ENCODE measurements at regions not wholly inside any gene's neighbourhood (a gene's known extent, or its start where the extent isn't known, plus 50 kb on each side); places are given as distances from the start of the nearest gene placed in this dataset.

DNA sequence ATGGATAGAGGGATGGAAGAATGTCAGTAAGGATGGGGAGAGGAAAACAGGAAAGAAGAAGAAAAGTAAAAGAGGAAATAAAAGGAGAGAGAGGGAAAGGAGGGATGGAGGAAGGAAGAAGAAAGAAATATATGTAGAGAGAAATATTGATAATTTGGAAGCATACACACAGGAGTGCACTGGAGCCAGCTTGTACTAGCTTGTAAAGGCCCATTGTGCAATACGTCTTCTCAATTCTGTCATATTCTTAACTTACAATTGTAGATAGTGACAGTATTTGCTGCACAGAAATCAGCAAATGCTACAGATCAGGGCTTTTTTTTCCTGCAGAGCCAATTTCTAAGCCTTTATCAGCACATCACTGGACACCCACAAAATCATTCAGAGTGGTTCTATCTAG, 458.8 kb upstream of the WWC1 start:
- Mint-ChIP-seq H3K4me1 (ENCODE audit: low read depth) (no peaks in the 10 kb centered on the region), H3K27me3 (no peaks in the 10 kb centered on the region), H3K9me3 (ENCODE audit: low read depth) (no peaks in the 10 kb centered on the region), H3K36me3 (ENCODE audit: insufficient read depth) (no peaks in the 10 kb centered on the region), H3K27ac (no peak overlapping the region), H3K4me3 (ENCODE audit: low read depth) (no peak overlapping the region)
- no peak for DNase-seq (ENCODE audit: low spot score, unreplicated experiment)
- TF ChIP-seq, protein P1, sequence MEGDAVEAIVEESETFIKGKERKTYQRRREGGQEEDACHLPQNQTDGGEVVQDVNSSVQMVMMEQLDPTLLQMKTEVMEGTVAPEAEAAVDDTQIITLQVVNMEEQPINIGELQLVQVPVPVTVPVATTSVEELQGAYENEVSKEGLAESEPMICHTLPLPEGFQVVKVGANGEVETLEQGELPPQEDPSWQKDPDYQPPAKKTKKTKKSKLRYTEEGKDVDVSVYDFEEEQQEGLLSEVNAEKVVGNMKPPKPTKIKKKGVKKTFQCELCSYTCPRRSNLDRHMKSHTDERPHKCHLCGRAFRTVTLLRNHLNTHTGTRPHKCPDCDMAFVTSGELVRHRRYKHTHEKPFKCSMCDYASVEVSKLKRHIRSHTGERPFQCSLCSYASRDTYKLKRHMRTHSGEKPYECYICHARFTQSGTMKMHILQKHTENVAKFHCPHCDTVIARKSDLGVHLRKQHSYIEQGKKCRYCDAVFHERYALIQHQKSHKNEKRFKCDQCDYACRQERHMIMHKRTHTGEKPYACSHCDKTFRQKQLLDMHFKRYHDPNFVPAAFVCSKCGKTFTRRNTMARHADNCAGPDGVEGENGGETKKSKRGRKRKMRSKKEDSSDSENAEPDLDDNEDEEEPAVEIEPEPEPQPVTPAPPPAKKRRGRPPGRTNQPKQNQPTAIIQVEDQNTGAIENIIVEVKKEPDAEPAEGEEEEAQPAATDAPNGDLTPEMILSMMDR (IDR thresholded peaks at IDR 0.05; ENCODE audit: unreplicated experiment), result no peak

DNA sequence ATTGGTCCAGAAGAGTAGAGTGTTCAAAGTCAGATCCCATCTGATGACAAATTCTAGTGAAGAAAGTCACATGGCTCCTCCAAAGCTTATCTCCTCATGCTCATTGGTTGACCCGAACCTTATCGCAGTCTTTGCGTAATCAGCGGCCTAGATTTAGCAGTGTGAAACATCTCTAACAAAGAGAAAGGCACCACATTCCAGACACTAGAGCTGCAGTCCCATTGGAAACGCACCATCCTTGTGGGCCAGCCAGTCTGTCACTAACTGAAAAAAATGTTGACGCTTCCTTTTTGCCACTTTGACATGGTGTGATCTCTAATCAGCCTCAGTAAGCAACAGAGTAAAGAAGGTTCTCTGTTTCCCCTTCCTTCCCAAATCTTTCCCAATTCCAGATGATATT, 458.0 kb upstream of the WWC1 start:
- Mint-ChIP-seq H3K27me3 (no peaks in the 10 kb centered on the region), H3K36me3 (ENCODE audit: insufficient read depth) (no peaks in the 10 kb centered on the region), H3K9me3 (ENCODE audit: low read depth) (no peaks in the 10 kb centered on the region), H3K27ac (no peak overlapping the region), H3K4me3 (ENCODE audit: low read depth) (no peak overlapping the region), H3K4me1 (ENCODE audit: low read depth) (no peaks in the 10 kb centered on the region)
- DNase-seq (ENCODE audit: low spot score, unreplicated experiment), result no peak
- TF ChIP-seq, protein P1 (IDR thresholded peaks at IDR 0.05; ENCODE audit: unreplicated experiment), result no peak

DNA sequence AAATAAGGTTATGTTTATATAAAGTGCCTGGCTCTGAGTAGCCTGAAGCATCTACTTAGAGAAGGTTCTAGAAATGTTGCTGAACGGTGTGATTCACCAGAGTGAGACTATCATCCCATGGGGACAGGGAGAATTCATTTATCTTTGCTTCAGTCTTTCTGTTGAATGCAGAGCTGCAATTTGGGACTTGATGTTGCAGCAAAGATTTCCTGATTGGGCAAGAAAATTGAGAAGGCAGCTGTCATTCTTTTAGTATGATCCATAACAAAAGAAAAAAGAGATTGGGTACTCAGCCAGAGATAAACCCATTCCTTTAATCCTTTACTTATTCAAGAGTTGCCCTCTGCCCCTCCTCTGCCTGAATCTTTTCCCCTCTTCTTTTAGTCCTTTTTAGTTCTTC, 456.3 kb upstream of the WWC1 start:
- Mint-ChIP-seq H3K4me1 (ENCODE audit: low read depth) (no peaks in the 10 kb centered on the region), H3K27me3 (no peaks in the 10 kb centered on the region), H3K27ac (no peak overlapping the region), H3K9me3 (ENCODE audit: low read depth) (no peaks in the 10 kb centered on the region), H3K4me3 (ENCODE audit: low read depth) (no peak overlapping the region), H3K36me3 (ENCODE audit: insufficient read depth) (no peaks in the 10 kb centered on the region)
- TF ChIP-seq, protein P1 (IDR thresholded peaks at IDR 0.05; ENCODE audit: unreplicated experiment), result no peak
- no peak for DNase-seq (ENCODE audit: low spot score, unreplicated experiment)

DNA sequence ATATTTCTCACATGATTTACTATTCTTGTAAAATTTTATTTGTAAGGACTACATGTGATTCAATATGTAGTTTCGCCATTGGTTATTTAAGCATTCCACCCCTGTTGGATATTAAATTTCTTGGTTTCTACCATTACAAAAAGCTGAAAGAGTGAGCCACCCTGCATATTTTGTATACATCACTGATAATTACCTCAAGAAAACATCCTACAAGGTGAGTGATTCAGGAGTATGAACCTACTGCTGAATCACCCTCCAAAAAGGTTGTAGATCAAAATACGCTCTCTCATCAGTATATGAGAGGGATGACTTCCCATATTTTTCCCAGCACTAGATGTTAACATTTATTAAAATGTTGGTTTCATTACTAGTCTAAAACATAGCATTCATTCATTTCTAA, 454.3 kb upstream of the WWC1 start:
- H3K36me3 Mint-ChIP-seq (ENCODE audit: insufficient read depth), result no peaks in the 10 kb centered on the region
- H3K27me3 Mint-ChIP-seq, result no peaks in the 10 kb centered on the region
- DNase-seq (ENCODE audit: low spot score, unreplicated experiment), result no peak
- no peak overlapping the region for H3K4me3 Mint-ChIP-seq (ENCODE audit: low read depth)
- TF ChIP-seq, protein P1 (IDR thresholded peaks at IDR 0.05; ENCODE audit: unreplicated experiment), result no peak
- no peak overlapping the region for H3K27ac Mint-ChIP-seq
- H3K4me1 Mint-ChIP-seq (ENCODE audit: low read depth), result no peaks in the 10 kb centered on the region
- no peaks in the 10 kb centered on the region for H3K9me3 Mint-ChIP-seq (ENCODE audit: low read depth)

DNA sequence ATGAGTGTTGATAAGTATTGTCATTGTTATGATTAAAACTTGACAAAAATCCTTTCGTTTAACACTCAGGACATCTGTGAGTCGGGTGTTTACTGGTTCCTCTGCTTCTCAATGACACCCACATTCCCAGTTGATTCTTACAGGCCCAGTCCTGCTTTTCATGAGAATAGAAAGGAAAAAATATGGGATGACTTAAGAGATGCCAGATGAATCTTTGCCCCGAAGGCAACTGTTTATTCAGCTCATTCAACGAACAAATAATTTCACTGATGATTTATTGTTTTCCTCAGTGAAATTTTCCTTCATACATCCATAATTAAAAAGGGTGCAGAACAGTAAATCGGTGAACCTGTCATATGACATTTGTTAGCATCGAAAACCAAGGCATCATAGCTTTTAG, 452.4 kb upstream of the WWC1 start:
- no peak for DNase-seq (ENCODE audit: low spot score, unreplicated experiment)
- Mint-ChIP-seq H3K27ac (no peak overlapping the region), H3K9me3 (ENCODE audit: low read depth) (no peaks in the 10 kb centered on the region), H3K27me3 (no peaks in the 10 kb centered on the region), H3K4me1 (ENCODE audit: low read depth) (no peaks in the 10 kb centered on the region), H3K36me3 (ENCODE audit: insufficient read depth) (no peaks in the 10 kb centered on the region), H3K4me3 (ENCODE audit: low read depth) (no peak overlapping the region)
- TF ChIP-seq, protein P1 (IDR thresholded peaks at IDR 0.05; ENCODE audit: unreplicated experiment), result no peak
